OCI-LY1 (cell line): ENCODE measurements at regions not wholly inside any gene's neighbourhood (a gene's known extent, or its start where the extent isn't known, plus 50 kb on each side); places are given as distances from the start of the nearest gene placed in this dataset.

Experiments used
- CTCF ChIP-seq: fragments of 200-600 bp; sonication (generic), shearing (Covaris generic); IDR thresholded peaks from 2 replicates; pipeline ENCODE4 v1.5.1; 2017; ENCODE audit warnings: mild to moderate bottlenecking, antibody characterized with exemption, low read length, moderate library complexity, mixed read lengths
- EZH2 ChIP-seq: fragments of 200-600 bp; sonication (generic), shearing (Covaris generic); IDR thresholded peaks from 2 replicates; pipeline ENCODE4 v1.8.0; 2017; ENCODE audit warnings: borderline replicate concordance, mixed run types, mild to moderate bottlenecking, antibody characterized with exemption, low read length, moderate library complexity, mixed read lengths

GRCh38 chr3:109963831-109964230, 626.5 kb upstream of the DPPA4 start:
- TF ChIP-seq CTCF (no peak), EZH2 (no peak)
